Nephron (organoid): ENCODE measurements at regions not wholly inside any gene's neighbourhood (a gene's known extent, or its start where the extent isn't known, plus 50 kb on each side); places are given as distances from the start of the nearest gene placed in this dataset.
A peak's percentile ranks its signal among the peaks of the same experiment; 100 is the strongest.

ENCODE experiments used
- H3K27ac Mint-ChIP-seq, 3 experiments: 2 replicates each; pipeline ENCODE4 v1.8.0; 2020; ENCODE audit warnings: mixed read lengths in 3 of 3, mild to moderate bottlenecking in 2 of 3, moderate library complexity in 1 of 3
- H3K27me3 Mint-ChIP-seq: 2 replicates; pipeline ENCODE4 v1.8.0; 2021; ENCODE audit warnings: low read depth, mild to moderate bottlenecking, moderate library complexity, mixed read lengths
- H3K36me3 Mint-ChIP-seq: 2 replicates; pipeline ENCODE4 v1.8.0; 2020; ENCODE audit warnings: low read depth, mixed read lengths
- H3K4me1 Mint-ChIP-seq: 2 replicates; pipeline ENCODE4 v1.8.0; 2020; ENCODE audit warnings: mixed read lengths
- H3K4me3 Mint-ChIP-seq, 3 experiments: 2 replicates each; pipeline ENCODE4 v1.8.0; 2020; ENCODE audit warnings: mild to moderate bottlenecking in 3 of 3, mixed read lengths in 3 of 3, moderate library complexity in 2 of 3
- H3K9me3 Mint-ChIP-seq: 2 replicates; pipeline ENCODE4 v1.8.0; 2020; ENCODE audit warnings: mixed read lengths
- CTCF ChIP-seq, 3 experiments: fragments of 200-600 bp; sonication (generic); IDR thresholded peaks; one replicate each; pipeline ENCODE4 v1.5.0; 2021; ENCODE audit warnings: antibody characterized with exemption in 3 of 3; ENCODE audit not compliant: unreplicated experiment in 3 of 3

- TF ChIP-seq CTCF (IDR thresholded peaks at IDR 0.05; ENCODE audit: unreplicated experiment in 3 of 3) = no peak
- Mint-ChIP-seq H3K27me3 (peaks cover 6% of the 10 kb centered on the region), H3K27ac (peak overlapping the region in 1 of 3 experiments; percentile 14), H3K4me3 (no peak overlapping the region), H3K36me3 (no peaks in the 10 kb centered on the region), H3K9me3 (no peaks in the 10 kb centered on the region), H3K4me1 (peaks cover 17% of the 10 kb centered on the region)
Measured at GRCh38 chr11:109507836-109508561, 86.0 kb downstream of the C11orf87 start.

GRCh38 chr11:109508943-109509342 is 87.0 kb downstream of the C11orf87 start:
- Mint-ChIP-seq H3K9me3 (no peaks in the 10 kb centered on the region), H3K4me3 (no peak overlapping the region), H3K36me3 (no peaks in the 10 kb centered on the region), H3K27me3 (peaks cover 6% of the 10 kb centered on the region), H3K4me1 (peaks cover 17% of the 10 kb centered on the region), H3K27ac (peak overlapping the region in 1 of 3 experiments; percentile 29)
- no peak for TF ChIP-seq CTCF (IDR thresholded peaks at IDR 0.05; ENCODE audit: unreplicated experiment in 3 of 3)

GRCh38 chr11:109510316-109510715 is 88.3 kb downstream of the C11orf87 start:
- Mint-ChIP-seq H3K27ac (no peak overlapping the region), H3K4me3 (no peak overlapping the region), H3K27me3 (peaks cover 6% of the 10 kb centered on the region), H3K36me3 (no peaks in the 10 kb centered on the region), H3K9me3 (no peaks in the 10 kb centered on the region), H3K4me1 (peaks cover 17% of the 10 kb centered on the region)
- TF ChIP-seq CTCF (IDR thresholded peaks at IDR 0.05; ENCODE audit: unreplicated experiment in 3 of 3) = no peak

- H3K27ac Mint-ChIP-seq = no peak overlapping the region
- no peak for TF ChIP-seq CTCF (IDR thresholded peaks at IDR 0.05; ENCODE audit: unreplicated experiment in 3 of 3)
- H3K4me3 Mint-ChIP-seq = no peak overlapping the region
- H3K27me3 Mint-ChIP-seq = peaks cover 6% of the 10 kb centered on the region
- H3K9me3 Mint-ChIP-seq = no peaks in the 10 kb centered on the region
- no peaks in the 10 kb centered on the region for H3K36me3 Mint-ChIP-seq
- peaks cover 17% of the 10 kb centered on the region for H3K4me1 Mint-ChIP-seq
Measured at GRCh38 chr11:109511598-109511997, 89.6 kb downstream of the C11orf87 start.

GRCh38 chr11:109512249-109512648 is 90.3 kb downstream of the C11orf87 start:
- no peak for TF ChIP-seq CTCF (IDR thresholded peaks at IDR 0.05; ENCODE audit: unreplicated experiment in 3 of 3)
- peaks cover 15% of the 10 kb centered on the region for H3K4me1 Mint-ChIP-seq

GRCh38 chr11:109512680-109513079 is 90.7 kb downstream of the C11orf87 start:
- H3K4me1 Mint-ChIP-seq = peaks cover 11% of the 10 kb centered on the region
- H3K9me3 Mint-ChIP-seq = no peaks in the 10 kb centered on the region
- H3K27ac Mint-ChIP-seq = no peak overlapping the region
- H3K36me3 Mint-ChIP-seq = no peaks in the 10 kb centered on the region
- no peak for TF ChIP-seq CTCF (IDR thresholded peaks at IDR 0.05; ENCODE audit: unreplicated experiment in 3 of 3)
- peaks cover 6% of the 10 kb centered on the region for H3K27me3 Mint-ChIP-seq
- H3K4me3 Mint-ChIP-seq = no peak overlapping the region

More at GRCh38 chr11:109512249-109512648, 90.3 kb downstream of the C11orf87 start:
- Mint-ChIP-seq H3K9me3 (no peaks in the 10 kb centered on the region), H3K4me3 (no peak overlapping the region), H3K36me3 (no peaks in the 10 kb centered on the region), H3K27ac (no peak overlapping the region), H3K27me3 (peaks cover 6% of the 10 kb centered on the region)
